H1 (cell line): ENCODE measurements at regions not wholly inside any gene's neighbourhood (a gene's known extent, or its start where the extent isn't known, plus 50 kb on each side); places are given as distances from the start of the nearest gene placed in this dataset.

Experiments
- CTCF ChIA-PET: fragments of 300-600 bp; sonication (Branson Sonifier 250); formaldehyde crosslinking; loops from one replicate; lab custom pipeline; 2021; ENCODE audit not compliant: partially characterized antibody; lab: Charles Lee
- POLR2A ChIA-PET: fragments of 300-600 bp; sonication (Branson Sonifier 250); formaldehyde crosslinking; loops from one replicate; lab custom pipeline; 2021; ENCODE audit warnings: inconsistent platforms; ENCODE audit not compliant: partially characterized antibody; lab: Charles Lee
- DNase-seq, 2 experiments: peaks; one replicate each; pipeline versions ENCODE4 v3.0.0 to v3.0.0-alpha.2; 2010 to 2022; ENCODE audit warnings: low spot score in 2 of 2, low read depth in 1 of 2, mixed read lengths in 1 of 2
- FAIRE-seq: peaks from 2 replicates; lab custom pipeline; 2011; peaks lifted over from hg19 to GRCh38; lab: Jason Lieb, UNC
- H2AFZ ChIP-seq: 2 replicates; pipeline ENCODE4 v1.8.1; 2012; ENCODE audit warnings: low read length, inconsistent platforms
- H2AK5ac ChIP-seq: 2 replicates; pipeline ENCODE4 v1.6.1; 2013; ENCODE audit warnings: low read depth, low read length
- H2BK120ac ChIP-seq: replicated peaks from 2 replicates; pipeline ENCODE3; 2013; ENCODE audit warnings: low read depth, low read length, inconsistent platforms
- H2BK12ac ChIP-seq: 2 replicates; pipeline ENCODE4 v1.6.1; 2013; ENCODE audit warnings: low read depth, low read length
- H2BK15ac ChIP-seq: 2 replicates; pipeline ENCODE4 v1.6.1; 2013; ENCODE audit warnings: low read length
- H2BK20ac ChIP-seq: 2 replicates; pipeline ENCODE4 v1.6.1; 2013; ENCODE audit warnings: low read length
- H2BK5ac ChIP-seq: 2 replicates; pipeline ENCODE4 v1.6.1; 2013; ENCODE audit warnings: low read depth, low read length
- H3K14ac ChIP-seq: 2 replicates; pipeline ENCODE4 v1.6.1; 2013; ENCODE audit warnings: inconsistent platforms; ENCODE audit not compliant: insufficient read length
- H3K18ac ChIP-seq: 2 replicates; pipeline ENCODE4 v1.6.1; 2013; ENCODE audit warnings: low read length; ENCODE audit errors: extremely low read depth
- H3K23ac ChIP-seq: 2 replicates; pipeline ENCODE4 v1.6.1; 2013; ENCODE audit warnings: inconsistent platforms; ENCODE audit not compliant: insufficient read length
- H3K23me2 ChIP-seq: 2 replicates; pipeline ENCODE4 v1.6.1; 2013; ENCODE audit warnings: low read depth, low read length
- H3K27ac ChIP-seq: 2 replicates; pipeline ENCODE4 v1.6.1; 2011; ENCODE audit warnings: low read depth, low read length, inconsistent platforms
- H3K27me3 ChIP-seq, 4 experiments: replicated peaks in 1 of 4; 1 replicate in 1 of 4; 2 replicates in 3 of 4; pipeline versions ENCODE4 v1.6.1 to v1.8.1; 2011 to 2013; ENCODE audit warnings: low read length in 3 of 4, mild to moderate bottlenecking in 3 of 4, inconsistent platforms in 2 of 4, mixed read lengths in 2 of 4, moderate library complexity in 1 of 4; ENCODE audit not compliant: control insufficient read depth in 3 of 4, insufficient read depth in 3 of 4; ENCODE audit errors: extremely low read depth in 1 of 4
- H3K36me3 ChIP-seq, 4 experiments: 2 replicates each; pipeline versions ENCODE4 v1.6.1 to v1.8.1; 2011 to 2013; ENCODE audit warnings: mild to moderate bottlenecking in 4 of 4, low read length in 3 of 4, moderate library complexity in 2 of 4, control low read depth in 1 of 4, inconsistent platforms in 1 of 4; ENCODE audit not compliant: insufficient read depth in 4 of 4, control insufficient read depth in 2 of 4
- H3K4ac ChIP-seq: replicated peaks from 2 replicates; pipeline ENCODE3; 2013; ENCODE audit warnings: low read length, low read depth, mixed read lengths, inconsistent platforms; ENCODE audit not compliant: insufficient read length
- H3K4me1 ChIP-seq, 4 experiments: replicated peaks in 1 of 4; 1 replicate in 1 of 4; 2 replicates in 3 of 4; pipeline versions ENCODE4 v1.6.1 to v1.8.1; 2011 to 2013; ENCODE audit warnings: low read length in 3 of 4, inconsistent platforms in 2 of 4, mixed read lengths in 1 of 4; ENCODE audit not compliant: insufficient read depth in 4 of 4, control insufficient read depth in 3 of 4
- H3K4me2 ChIP-seq, 2 experiments: 2 replicates each; pipeline versions ENCODE4 v1.6.1 to v1.8.1; 2011 to 2013; ENCODE audit warnings: low read depth in 2 of 2, low read length in 2 of 2, control low read depth in 1 of 2, inconsistent platforms in 1 of 2, mild to moderate bottlenecking in 1 of 2; ENCODE audit not compliant: insufficient read depth in 1 of 2
- H3K4me3 ChIP-seq, 4 experiments: fragments of 200-600, 300-600 bp in 1 of 4; sonication (generic), shearing (Covaris generic), sonication (Bioruptor Twin) in 1 of 4; 2 replicates each; pipeline versions ENCODE4 v1.5.1 to v1.8.1; 2011 to 2016; ENCODE audit warnings: low read length in 4 of 4, low read depth in 3 of 4, control low read depth in 2 of 4, inconsistent platforms in 2 of 4, mild to moderate bottlenecking in 2 of 4, mixed read lengths in 1 of 4, moderate library complexity in 1 of 4; ENCODE audit not compliant: insufficient read depth in 2 of 4; ENCODE audit errors: extremely low read depth in 1 of 4
- H3K56ac ChIP-seq: replicated peaks from 2 replicates; pipeline ENCODE3; 2013; ENCODE audit warnings: low read depth, mild to moderate bottlenecking, mixed read lengths, low read length, inconsistent platforms; ENCODE audit not compliant: insufficient read length
- H3K79me1 ChIP-seq: 2 replicates; pipeline ENCODE4 v1.6.1; 2013; ENCODE audit warnings: low read depth, low read length, control low read depth
- H3K79me2 ChIP-seq, 2 experiments: 2 replicates each; pipeline versions ENCODE4 v1.6.1 to v1.8.1; 2012 to 2013; ENCODE audit warnings: low read length in 2 of 2, mild to moderate bottlenecking in 2 of 2, inconsistent platforms in 1 of 2; ENCODE audit not compliant: insufficient read depth in 2 of 2, control insufficient read depth in 1 of 2
- H3K9ac ChIP-seq, 4 experiments: replicated peaks in 1 of 4; 1 replicate in 1 of 4; 2 replicates in 3 of 4; pipeline versions ENCODE4 v1.6.1 to v1.8.1; 2011 to 2013; ENCODE audit warnings: low read depth in 3 of 4, low read length in 3 of 4, control low read depth in 2 of 4, mild to moderate bottlenecking in 2 of 4, moderate library complexity in 2 of 4, inconsistent platforms in 1 of 4; ENCODE audit errors: extremely low read depth in 1 of 4
- H3K9me3 ChIP-seq, 2 experiments: 2 replicates each; pipeline versions ENCODE4 v1.6.1 to v1.8.1; 2012 to 2013; ENCODE audit warnings: mild to moderate bottlenecking in 2 of 2, moderate library complexity in 2 of 2, control low read depth in 1 of 2, inconsistent platforms in 1 of 2, low read depth in 1 of 2, low read length in 1 of 2, mixed read lengths in 1 of 2; ENCODE audit not compliant: insufficient read depth in 2 of 2
- H4K20me1 ChIP-seq, 2 experiments: replicated peaks in 1 of 2; 2 replicates each; pipeline versions ENCODE3 to v1.8.1; 2011 to 2013; ENCODE audit warnings: inconsistent platforms in 2 of 2, low read length in 2 of 2, mild to moderate bottlenecking in 1 of 2; ENCODE audit not compliant: insufficient read depth in 2 of 2, control insufficient read depth in 1 of 2
- H4K5ac ChIP-seq: 2 replicates; pipeline ENCODE4 v1.6.1; 2013; ENCODE audit warnings: low read length, low read depth, mixed read lengths, inconsistent platforms; ENCODE audit not compliant: insufficient read length
- H4K8ac ChIP-seq: 2 replicates; pipeline ENCODE4 v1.8.0; 2013; ENCODE audit warnings: mild to moderate bottlenecking, moderate library complexity, low read length, inconsistent platforms; ENCODE audit not compliant: insufficient read depth; ENCODE audit errors: extremely low read depth
- H4K91ac ChIP-seq: replicated peaks from 2 replicates; pipeline ENCODE3; 2013; ENCODE audit warnings: low read length, mixed read lengths, inconsistent platforms; ENCODE audit not compliant: insufficient read length
- CBX8 ChIP-seq: fragments of 300-800, 300-1000 bp; sonication (generic); IDR thresholded peaks from 2 replicates; pipeline ENCODE4 v1.7.1; 2016; ENCODE audit warnings: low read depth, low read length, borderline replicate concordance
- EGR1 ChIP-seq: IDR thresholded peaks from 2 replicates; pipeline ENCODE4 v1.6.1; 2011; ENCODE audit warnings: low read depth, low read length, borderline replicate concordance
- HDAC2 ChIP-seq, 2 experiments: fragments of 300-600 bp in 1 of 2; sonication (generic) in 1 of 2; IDR thresholded peaks; 2 replicates each; pipeline ENCODE4 v1.6.1; 2011 to 2012; ENCODE audit warnings: low read depth in 2 of 2, low read length in 2 of 2, mild to moderate bottlenecking in 2 of 2, moderate library complexity in 2 of 2, borderline replicate concordance in 1 of 2, inconsistent platforms in 1 of 2
- KDM1A ChIP-seq: fragments of 200-600, 300-600 bp; sonication (generic); IDR thresholded peaks from 2 replicates; pipeline ENCODE4 v1.7.1; 2016; ENCODE audit warnings: mild to moderate bottlenecking, low read length, borderline replicate concordance
- KDM5A ChIP-seq: fragments of 200-600 bp; IDR thresholded peaks from 2 replicates; pipeline ENCODE4 v1.7.1; 2012; ENCODE audit warnings: mild to moderate bottlenecking, low read length, inconsistent platforms, mixed read lengths
- POLR2AphosphoS5 ChIP-seq: IDR thresholded peaks from 2 replicates; pipeline ENCODE4 v1.6.1; 2011; ENCODE audit warnings: low read depth, low read length
- RAD21 ChIP-seq, 2 experiments: IDR thresholded peaks in 1 of 2; conservative IDR thresholded peaks in 1 of 2; 2 replicates each; pipeline ENCODE4 v1.6.1; 2011; ENCODE audit warnings: low read depth in 2 of 2, low read length in 2 of 2, improper control_type of control experiment in 1 of 2, inconsistent platforms in 1 of 2, mild to moderate bottlenecking in 1 of 2, moderate library complexity in 1 of 2
- SAP30 ChIP-seq: fragments of 300-600 bp; sonication (generic); IDR thresholded peaks from 2 replicates; pipeline ENCODE4 v1.7.1; 2012; ENCODE audit warnings: low read length, moderate library complexity, mild to moderate bottlenecking, inconsistent platforms; ENCODE audit not compliant: insufficient read depth, insufficient replicate concordance
- SP4 ChIP-seq: IDR thresholded peaks from 2 replicates; pipeline ENCODE4 v1.6.1; 2012; ENCODE audit warnings: low read length, inconsistent platforms
- SUZ12 ChIP-seq: fragments of 200-600 bp; sonication (generic); IDR thresholded peaks from 2 replicates; pipeline ENCODE4 v1.6.1; 2012; ENCODE audit warnings: mild to moderate bottlenecking, inconsistent platforms, low read length, moderate library complexity, mixed read lengths
- WGBS, 2 experiments: shearing (Covaris generic) in 1 of 2; methylation state at CpG; one replicate each; pipeline versions ENCODE4 v1.1.6 to v1.1.7; 2013 to 2015; ENCODE audit warnings: low lambda C conversion rate in 2 of 2, mixed read lengths in 2 of 2, inconsistent platforms in 1 of 2, low coverage in 1 of 2, missing lambda C conversion rate in 1 of 2; ENCODE audit not compliant: insufficient replicate concordance in 2 of 2, insufficient coverage in 1 of 2, insufficient read length in 1 of 2; ENCODE audit errors: extremely low coverage in 1 of 2, missing lambda C conversion rate in 1 of 2; 5-methylcytosine and 5-hydroxymethylcytosine counted together

DNA sequence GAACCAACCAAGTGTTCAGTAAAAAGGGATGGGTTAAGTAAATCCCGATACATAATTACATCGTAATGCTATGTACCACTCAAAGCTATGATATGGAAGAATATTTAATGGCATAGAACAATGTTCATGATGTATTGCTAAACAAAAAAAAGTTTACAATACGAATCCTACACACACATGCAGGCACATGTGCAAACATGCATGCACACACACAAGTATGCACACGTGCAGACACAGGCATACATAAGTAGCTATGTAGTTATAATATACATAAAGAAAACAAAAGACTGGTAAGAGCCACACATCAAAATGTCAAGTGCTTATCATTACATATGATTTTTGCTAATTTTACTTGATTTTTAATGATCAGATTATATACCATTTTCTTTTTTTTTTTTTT, 74.2 kb downstream of the ARRDC4 start:
- Histone ChIP-seq H3K4me3 (no peak overlapping the region), H3K4me2 (no peak overlapping the region), H3K18ac (no peak overlapping the region), H4K20me1 (no peaks in the 10 kb centered on the region), H3K56ac (no peak overlapping the region), H2BK5ac (no peak overlapping the region), H4K8ac (no peak overlapping the region), H4K5ac (no peak overlapping the region), H3K23ac (no peak overlapping the region), H3K4me1 (no peaks in the 10 kb centered on the region), H2BK120ac (no peak overlapping the region), H3K36me3 (no peaks in the 10 kb centered on the region), H2BK12ac (no peak overlapping the region), H3K14ac (no peak overlapping the region), H3K79me1 (no peaks in the 10 kb centered on the region), H3K9me3 (no peaks in the 10 kb centered on the region), H2BK15ac (no peak overlapping the region), H2BK20ac (no peak overlapping the region), H3K4ac (no peak overlapping the region), H3K79me2 (no peaks in the 10 kb centered on the region), H3K27ac (no peak overlapping the region), H3K9ac (no peak overlapping the region), H4K91ac (no peak overlapping the region), H3K23me2 (no peaks in the 10 kb centered on the region), H2AK5ac (no peak overlapping the region), H2AFZ (no peak overlapping the region), H3K27me3 (no peaks in the 10 kb centered on the region)
- ChIA-PET CTCF (interaction anchor here (1.5 to 2.1 kb wide), 2 partner anchors 8 to 143 kb away, joined by 4 to 5 read pairs; no protein-coding TSS in a partner anchor), POLR2A (no interaction called here)
- DNase-seq: no peak
- no peak for FAIRE-seq
- TF ChIP-seq HDAC2 (IDR thresholded peaks at IDR 0.05; ENCODE audit: borderline replicate concordance in 1 of 2, low read depth in 2 of 2, low read length in 2 of 2) (no peak), RAD21 (IDR thresholded peaks at IDR 0.05 in 1 of 2, conservative IDR thresholded peaks at IDR 0.05 in 1 of 2; ENCODE audit: low read depth in 2 of 2, low read length in 2 of 2) (no peak), EGR1 (no peak), SUZ12 (no peak), POLR2AphosphoS5 (no peak), KDM5A (no peak), SAP30 (no peak), KDM1A (no peak), CBX8 (no peak), SP4 (no peak)
- WGBS, 2 experiments: 71% methylated on average over 4 of the region's 4 CpGs; no CpG with 5 or more reads in 1 of the 2 experiments
